ENCODE measurements at regions not wholly inside any gene's neighbourhood (a gene's known extent, or its start where the extent isn't known, plus 50 kb on each side); places are given as distances from the start of the nearest gene placed in this dataset.

GRCh38 chr2:194135463-194135862, 1521.6 kb upstream of the SLC39A10 start:
- no peak for TF ChIP-seq HOXA7 (CRISPR knock-in tag; IDR thresholded peaks at IDR 0.05; ENCODE audit: borderline replicate concordance)
- TF ChIP-seq ZNF174 (tag by site-specific recombination; IDR thresholded peaks at IDR 0.05): no peak
- no peak for TF ChIP-seq ZNF792 (tag by site-specific recombination; IDR thresholded peaks at IDR 0.05)
- TF ChIP-seq REST (tag by site-specific recombination; IDR thresholded peaks at IDR 0.05): no peak
- TF ChIP-seq ZNF211 (tag by site-specific recombination; IDR thresholded peaks at IDR 0.05; ENCODE audit: low read depth): no peak
- no peak for TF ChIP-seq ZNF280D (tag by site-specific recombination; IDR thresholded peaks at IDR 0.05)
- TF ChIP-seq ZNF449 (tag by site-specific recombination; IDR thresholded peaks at IDR 0.05): no peak
- TF ChIP-seq ZNF654 (tag by site-specific recombination; IDR thresholded peaks at IDR 0.05; ENCODE audit: low read depth): no peak
- no peak for TF ChIP-seq ZNF571 (tag by site-specific recombination; IDR thresholded peaks at IDR 0.05)
- no peak for TF ChIP-seq ZNF555 (tag by site-specific recombination; conservative IDR thresholded peaks at IDR 0.05)
- TF ChIP-seq INSM2 (tag by site-specific recombination; IDR thresholded peaks at IDR 0.05): no peak
- no peak for TF ChIP-seq ZFHX2 (tag by site-specific recombination; conservative IDR thresholded peaks at IDR 0.05)
- H3K36me3 ChIP-seq (ENCODE audit: control insufficient read depth in 2 of 2, insufficient read depth in 1 of 2, low read length in 2 of 2): no peaks in the 10 kb centered on the region
- ChIA-PET CTCF (no interaction called here), POLR2A (no interaction called here)
- no peak overlapping the region for H3K27ac ChIP-seq (ENCODE audit: extremely low read depth, low read depth, low read length)
- no peak overlapping the region for H3K4me3 ChIP-seq (ENCODE audit: low read depth, low read length)
- H3K9me3 ChIP-seq (ENCODE audit: control insufficient read depth, insufficient read depth, low read depth, low read length): no peaks in the 10 kb centered on the region
- H3K4me1 ChIP-seq (ENCODE audit: control insufficient read depth, insufficient read depth, low read length): no peaks in the 10 kb centered on the region

GRCh38 chr2:194128810-194129209, 1528.2 kb upstream of the SLC39A10 start:
- no peak overlapping the region for H3K4me3 ChIP-seq (ENCODE audit: low read depth, low read length)
- no peaks in the 10 kb centered on the region for H3K9me3 ChIP-seq (ENCODE audit: control insufficient read depth, insufficient read depth, low read depth, low read length)
- no peak for TF ChIP-seq ZNF639 (tag by site-specific recombination; IDR thresholded peaks at IDR 0.05)
- no peak for TF ChIP-seq ZNF362 (tag by site-specific recombination; IDR thresholded peaks at IDR 0.05)
- H3K4me1 ChIP-seq (ENCODE audit: control insufficient read depth, insufficient read depth, low read length): no peaks in the 10 kb centered on the region
- ChIA-PET POLR2A (no interaction called here), CTCF (no interaction called here)
- no peaks in the 10 kb centered on the region for H3K36me3 ChIP-seq (ENCODE audit: control insufficient read depth in 2 of 2, insufficient read depth in 1 of 2, low read length in 2 of 2)
- no peak overlapping the region for H3K27ac ChIP-seq (ENCODE audit: extremely low read depth, low read depth, low read length)
